ENCODE measurements at regions not wholly inside any gene's neighbourhood (a gene's known extent, or its start where the extent isn't known, plus 50 kb on each side); places are given as distances from the start of the nearest gene placed in this dataset.

- no peak overlapping the region for H3K27ac Mint-ChIP-seq
- Histone ChIP-seq H4K91ac (ENCODE audit: insufficient read length, low read depth, low read length) (no peak overlapping the region), H2BK120ac (ENCODE audit: low read depth, low read length, poor library complexity, severe bottlenecking) (no peak overlapping the region), H3K27me3 (ENCODE audit: insufficient read depth, low read length) (no peaks in the 10 kb centered on the region), H3K4me2 (ENCODE audit: insufficient read depth, insufficient read length, low read length) (no peak overlapping the region), H2BK20ac (ENCODE audit: low read depth, low read length, poor library complexity, severe bottlenecking) (no peak overlapping the region), H3K23me2 (ENCODE audit: insufficient read length, low read depth, low read length, poor library complexity, severe bottlenecking) (no peaks in the 10 kb centered on the region), H3K27ac (ENCODE audit: insufficient read length, low read depth, low read length) (no peak overlapping the region), H4K8ac (replicated peaks; ENCODE audit: insufficient read length, low read depth, low read length) (no peak overlapping the region), H3K9ac (ENCODE audit: extremely low read depth, insufficient read length, low read length) (no peak overlapping the region), H3K14ac (ENCODE audit: insufficient read depth, low read length) (no peak overlapping the region), H3K9me3 (ENCODE audit: control insufficient read depth, low read depth, low read length) (no peaks in the 10 kb centered on the region), H3K56ac (ENCODE audit: insufficient read length, low read depth, low read length) (no peak overlapping the region), H4K20me1 (ENCODE audit: control insufficient read depth, insufficient read depth, insufficient read length) (no peaks in the 10 kb centered on the region), H3K4ac (ENCODE audit: low read depth, low read length) (no peak overlapping the region), H3K23ac (ENCODE audit: insufficient read length, low read depth, low read length) (no peak overlapping the region), H2AFZ (ENCODE audit: low read length) (no peak overlapping the region), H3K79me1 (ENCODE audit: insufficient read depth, low read depth, low read length, poor library complexity, severe bottlenecking) (no peaks in the 10 kb centered on the region), H3K79me2 (ENCODE audit: insufficient read depth, low read length) (no peaks in the 10 kb centered on the region), H4K5ac (ENCODE audit: insufficient read length, low read depth, low read length) (no peak overlapping the region), H2BK15ac (ENCODE audit: low read depth, low read length) (no peak overlapping the region), H2AK5ac (ENCODE audit: insufficient read length, low read length) (no peak overlapping the region), H3K18ac (ENCODE audit: insufficient read length, low read depth, low read length) (no peak overlapping the region), H2BK5ac (ENCODE audit: insufficient read length, low read length) (no peak overlapping the region), H2BK12ac (ENCODE audit: insufficient read length, low read depth, low read length) (no peak overlapping the region), H3K4me1 (ENCODE audit: insufficient read depth, low read length) (no peaks in the 10 kb centered on the region), H3T11ph (ENCODE audit: low read length) (no peak overlapping the region)
- H3K36me3 Mint-ChIP-seq (ENCODE audit: insufficient read depth in 1 of 3, low read depth in 3 of 3), result no peaks in the 10 kb centered on the region
- H3K9me3 Mint-ChIP-seq, result no peaks in the 10 kb centered on the region
- no peak for DNase-seq
- no peaks in the 10 kb centered on the region for H3K4me1 Mint-ChIP-seq
- WGBS (ENCODE audit: extremely low coverage, insufficient read length, low lambda C conversion rate), result no CpG with 5 or more reads among the region's 3 CpGs
- no peak overlapping the region for H3K4me3 Mint-ChIP-seq
- peaks cover 3% of the 10 kb centered on the region; the same call in 1 of the 2 replicates for H3K27me3 Mint-ChIP-seq (ENCODE audit: low read depth)
- no peak for TF ChIP-seq CTCF (conservative IDR thresholded peaks at IDR 0.05)
Measured at GRCh38 chr14:49516286-49516685, 69.9 kb downstream of the RPS29 start.

Data from H9 (cell line).